ENCODE measurements at regions not wholly inside any gene's neighbourhood (a gene's known extent, or its start where the extent isn't known, plus 50 kb on each side); places are given as distances from the start of the nearest gene placed in this dataset.

DNA sequence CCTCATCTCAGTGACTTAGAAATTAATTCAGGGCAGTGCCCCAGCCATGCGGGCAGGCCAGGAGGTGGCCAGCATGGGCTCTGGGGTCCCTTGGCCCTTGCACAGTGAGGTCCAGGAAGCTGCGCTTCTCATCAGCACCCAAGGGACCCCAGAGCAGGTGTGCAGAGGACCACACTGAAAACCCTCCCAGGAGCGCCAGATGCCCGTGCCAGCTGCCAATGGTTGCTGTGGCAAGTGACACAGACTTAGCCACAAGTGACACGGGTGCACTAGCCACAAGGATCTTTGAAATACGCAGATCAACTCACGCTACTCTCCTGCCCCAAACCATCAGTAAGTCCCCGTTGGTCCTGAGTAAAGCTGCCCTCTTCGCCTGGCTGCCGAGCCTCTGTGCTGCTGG lies 88.1 kb downstream of the ERMARD start:
- no peak for TF ChIP-seq CTCF (IDR thresholded peaks at IDR 0.05)
- no peak for TF ChIP-seq POLR2A (IDR thresholded peaks at IDR 0.05)

Measured in testis (tissue), 2 donors.